H9 (cell line): ENCODE measurements at regions not wholly inside any gene's neighbourhood (a gene's known extent, or its start where the extent isn't known, plus 50 kb on each side); places are given as distances from the start of the nearest gene placed in this dataset.

ENCODE experiments used
- DNase-seq: peaks from one replicate; pipeline ENCODE4 v3.0.0-alpha.2; 2017
- H2AFZ ChIP-seq: one replicate; pipeline ENCODE4 v1.6.1; 2013; ENCODE audit warnings: mild to moderate bottlenecking, low read length, control low read depth, moderate library complexity
- H2AK5ac ChIP-seq: 2 replicates; pipeline ENCODE4 v1.6.1; 2013; ENCODE audit warnings: low read length, control low read depth, mixed read lengths; ENCODE audit not compliant: insufficient read length
- H2BK120ac ChIP-seq: one replicate; pipeline ENCODE4 v1.6.1; 2013; ENCODE audit warnings: low read depth, mild to moderate bottlenecking, low read length, control low read depth, inconsistent platforms; ENCODE audit not compliant: poor library complexity, severe bottlenecking
- H2BK12ac ChIP-seq: 2 replicates; pipeline ENCODE4 v1.6.1; 2013; ENCODE audit warnings: low read length, control low read depth, mixed read lengths, low read depth; ENCODE audit not compliant: insufficient read length
- H2BK15ac ChIP-seq: 2 replicates; pipeline ENCODE4 v1.6.1; 2013; ENCODE audit warnings: low read depth, low read length, control low read depth
- H2BK20ac ChIP-seq: one replicate; pipeline ENCODE4 v1.6.1; 2013; ENCODE audit warnings: low read depth, mild to moderate bottlenecking, low read length, control low read depth, inconsistent platforms; ENCODE audit not compliant: poor library complexity, severe bottlenecking
- H2BK5ac ChIP-seq: 2 replicates; pipeline ENCODE4 v1.6.1; 2013; ENCODE audit warnings: low read length, control low read depth, mixed read lengths; ENCODE audit not compliant: insufficient read length
- H3K14ac ChIP-seq: 2 replicates; pipeline ENCODE4 v1.6.1; 2013; ENCODE audit warnings: low read length, control low read depth; ENCODE audit not compliant: insufficient read depth
- H3K18ac ChIP-seq: 2 replicates; pipeline ENCODE4 v1.6.1; 2013; ENCODE audit warnings: low read depth, mild to moderate bottlenecking, mixed read lengths, low read length, control low read depth; ENCODE audit not compliant: insufficient read length
- H3K23ac ChIP-seq: 2 replicates; pipeline ENCODE4 v1.6.1; 2013; ENCODE audit warnings: low read length, control low read depth, mixed read lengths, low read depth; ENCODE audit not compliant: insufficient read length
- H3K23me2 ChIP-seq: 2 replicates; pipeline ENCODE4 v1.6.1; 2013; ENCODE audit warnings: low read depth, mild to moderate bottlenecking, mixed read lengths, low read length, control low read depth; ENCODE audit not compliant: insufficient read length, poor library complexity, severe bottlenecking
- H3K27ac ChIP-seq: 2 replicates; pipeline ENCODE4 v1.5.1; 2013; ENCODE audit warnings: low read length, control low read depth, mixed read lengths, low read depth; ENCODE audit not compliant: insufficient read length
- H3K27me3 ChIP-seq: 2 replicates; pipeline ENCODE4 v1.6.1; 2013; ENCODE audit warnings: low read length, control low read depth, inconsistent platforms; ENCODE audit not compliant: insufficient read depth
- H3K4ac ChIP-seq: 2 replicates; pipeline ENCODE4 v1.6.1; 2013; ENCODE audit warnings: low read depth, mild to moderate bottlenecking, control low read depth, inconsistent platforms, low read length, moderate library complexity
- H3K4me1 ChIP-seq: 2 replicates; pipeline ENCODE4 v1.6.1; 2013; ENCODE audit warnings: low read length, control low read depth, inconsistent platforms; ENCODE audit not compliant: insufficient read depth
- H3K4me2 ChIP-seq: 2 replicates; pipeline ENCODE4 v1.6.1; 2013; ENCODE audit warnings: low read length, control low read depth, mixed read lengths; ENCODE audit not compliant: insufficient read length, insufficient read depth
- H3K56ac ChIP-seq: 2 replicates; pipeline ENCODE4 v1.6.1; 2013; ENCODE audit warnings: low read depth, mild to moderate bottlenecking, mixed read lengths, low read length, control low read depth; ENCODE audit not compliant: insufficient read length
- H3K79me1 ChIP-seq: 2 replicates; pipeline ENCODE4 v1.6.1; 2013; ENCODE audit warnings: low read depth, mild to moderate bottlenecking, moderate library complexity, low read length, control low read depth, inconsistent platforms; ENCODE audit not compliant: insufficient read depth, poor library complexity, severe bottlenecking
- H3K79me2 ChIP-seq: 2 replicates; pipeline ENCODE4 v1.6.1; 2013; ENCODE audit warnings: low read length, control low read depth, inconsistent platforms; ENCODE audit not compliant: insufficient read depth
- H3K9ac ChIP-seq: 2 replicates; pipeline ENCODE4 v1.6.1; 2013; ENCODE audit warnings: low read length, control low read depth, mixed read lengths; ENCODE audit not compliant: insufficient read length; ENCODE audit errors: extremely low read depth
- H3K9me3 ChIP-seq: one replicate; pipeline ENCODE4 v1.6.1; 2013; ENCODE audit warnings: low read depth, low read length, inconsistent platforms; ENCODE audit not compliant: control insufficient read depth
- H3T11ph ChIP-seq: one replicate; pipeline ENCODE4 v1.6.1; 2013; ENCODE audit warnings: mild to moderate bottlenecking, low read length, control low read depth, inconsistent platforms
- H4K20me1 ChIP-seq: one replicate; pipeline ENCODE4 v1.6.1; 2013; ENCODE audit not compliant: control insufficient read depth, insufficient read length, insufficient read depth
- H4K5ac ChIP-seq: 2 replicates; pipeline ENCODE4 v1.6.1; 2013; ENCODE audit warnings: low read depth, mild to moderate bottlenecking, mixed read lengths, low read length, control low read depth; ENCODE audit not compliant: insufficient read length
- H4K8ac ChIP-seq: replicated peaks from 2 replicates; pipeline ENCODE4 v1.6.1; 2013; ENCODE audit warnings: low read length, control low read depth, mixed read lengths, low read depth; ENCODE audit not compliant: insufficient read length
- H4K91ac ChIP-seq: 2 replicates; pipeline ENCODE4 v1.6.1; 2013; ENCODE audit warnings: low read depth, mild to moderate bottlenecking, moderate library complexity, mixed read lengths, low read length, control low read depth; ENCODE audit not compliant: insufficient read length
- H3K27ac Mint-ChIP-seq, 3 experiments: 2 replicates in 2 of 3; 3 replicates in 1 of 3; pipeline ENCODE4 v1.8.0; 2020 to 2021; ENCODE audit warnings: mixed read lengths in 3 of 3, mild to moderate bottlenecking in 1 of 3, moderate library complexity in 1 of 3
- H3K27me3 Mint-ChIP-seq: 2 replicates; pipeline ENCODE4 v1.8.0; 2021; ENCODE audit warnings: low read depth, mild to moderate bottlenecking, moderate library complexity, mixed read lengths
- H3K36me3 Mint-ChIP-seq, 3 experiments: 2 replicates in 2 of 3; 3 replicates in 1 of 3; pipeline ENCODE4 v1.8.0; 2020 to 2021; ENCODE audit warnings: low read depth in 3 of 3, mixed read lengths in 3 of 3; ENCODE audit not compliant: insufficient read depth in 1 of 3
- H3K4me1 Mint-ChIP-seq, 2 experiments: 2 replicates each; pipeline ENCODE4 v1.8.0; 2020; ENCODE audit warnings: mixed read lengths in 2 of 2
- H3K4me3 Mint-ChIP-seq, 2 experiments: 2 replicates in 1 of 2; 3 replicates in 1 of 2; pipeline ENCODE4 v1.8.0; 2020 to 2021; ENCODE audit warnings: mild to moderate bottlenecking in 2 of 2, mixed read lengths in 2 of 2, moderate library complexity in 1 of 2
- H3K9me3 Mint-ChIP-seq, 2 experiments: 2 replicates in 1 of 2; 3 replicates in 1 of 2; pipeline ENCODE4 v1.8.0; 2020; ENCODE audit warnings: mild to moderate bottlenecking in 2 of 2, mixed read lengths in 2 of 2, moderate library complexity in 1 of 2
- CTCF ChIP-seq: fragments of 200-600 bp; sonication (generic); conservative IDR thresholded peaks from 3 replicates; pipeline ENCODE4 v1.8.0; 2021; ENCODE audit warnings: antibody characterized with exemption, mild to moderate bottlenecking
- WGBS: extraction: QIAGEN DNeasy Blood & Tissue Kit; methylation state at CpG from one replicate; pipeline ENCODE4 v1.1.7; 2013; ENCODE audit warnings: missing lambda C conversion rate, low lambda C conversion rate, mixed read lengths; ENCODE audit not compliant: insufficient read length; ENCODE audit errors: extremely low coverage; 5-methylcytosine and 5-hydroxymethylcytosine counted together

- Histone ChIP-seq H3K9me3 (no peaks in the 10 kb centered on the region), H3K79me1 (no peaks in the 10 kb centered on the region), H2BK20ac (no peak overlapping the region), H4K91ac (no peak overlapping the region), H3K79me2 (no peaks in the 10 kb centered on the region), H2BK120ac (no peak overlapping the region), H3K14ac (no peak overlapping the region), H2BK5ac (no peak overlapping the region), H2AFZ (no peak overlapping the region), H3K4me2 (no peak overlapping the region), H2BK15ac (no peak overlapping the region), H3K9ac (no peak overlapping the region), H3K56ac (no peak overlapping the region), H3K4me1 (peaks cover 5% of the 10 kb centered on the region; the same call in 1 of the 2 replicates), H2AK5ac (no peak overlapping the region), H3K18ac (no peak overlapping the region), H3K23me2 (no peaks in the 10 kb centered on the region), H3T11ph (no peak overlapping the region), H3K23ac (no peak overlapping the region), H4K5ac (no peak overlapping the region), H3K4ac (no peak overlapping the region), H4K20me1 (no peaks in the 10 kb centered on the region), H3K27ac (no peak overlapping the region), H3K27me3 (no peaks in the 10 kb centered on the region), H2BK12ac (no peak overlapping the region), H4K8ac (no peak overlapping the region)
- no peak for DNase-seq
- no peak for TF ChIP-seq CTCF
- whole genome bisulfite sequencing: no CpG with 5 or more reads among the region's 1 CpG
- Mint-ChIP-seq H3K27ac (no peak overlapping the region), H3K27me3 (no peaks in the 10 kb centered on the region; the same call in 1 of the 2 replicates), H3K9me3 (no peaks in the 10 kb centered on the region; a peak in 1 of 5 replicates), H3K36me3 (no peaks in the 10 kb centered on the region), H3K4me3 (no peak overlapping the region), H3K4me1 (peaks cover 16 to 21% of the 10 kb centered on the region in 2 experiments)
Observed at GRCh38 chr3:3618623-3619022, 180.6 kb upstream of the LRRN1 start.
